H1 (cell line): ENCODE measurements at regions not wholly inside any gene's neighbourhood (a gene's known extent, or its start where the extent isn't known, plus 50 kb on each side); places are given as distances from the start of the nearest gene placed in this dataset.

Experiments used
- ATF3 ChIP-seq: IDR thresholded peaks from 2 replicates; pipeline ENCODE4 v1.6.1; 2011; ENCODE audit warnings: low read depth, mild to moderate bottlenecking, low read length; ENCODE audit not compliant: insufficient read depth
- CHD7 ChIP-seq: fragments of 300-600 bp; sonication (generic); IDR thresholded peaks from 2 replicates; pipeline ENCODE4 v1.7.1; 2012; ENCODE audit warnings: low read length, moderate library complexity, mild to moderate bottlenecking, inconsistent platforms; ENCODE audit not compliant: insufficient replicate concordance

GRCh38 chr15:69792823-69793222 is 304.9 kb downstream of the TLE3 start (continued):
- TF ChIP-seq CHD7, result no peak
- TF ChIP-seq ATF3, result no peak
